Loucy (cell line): ENCODE measurements at regions not wholly inside any gene's neighbourhood (a gene's known extent, or its start where the extent isn't known, plus 50 kb on each side); places are given as distances from the start of the nearest gene placed in this dataset.

Experiments
- CTCF ChIP-seq: fragments of 200-600 bp; sonication (generic); conservative IDR thresholded peaks from 2 replicates; pipeline ENCODE4 v1.5.1; 2014; ENCODE audit warnings: mild to moderate bottlenecking, antibody characterized with exemption, low read length
- EZH2phosphoT487 ChIP-seq: fragments of 200-600 bp; IDR thresholded peaks from 2 replicates; pipeline ENCODE4 v1.6.1; 2018; ENCODE audit warnings: antibody characterized with exemption, mild to moderate bottlenecking, moderate library complexity, borderline replicate concordance

- no peak for TF ChIP-seq EZH2phosphoT487
- no peak for TF ChIP-seq CTCF
Measured at GRCh38 chr10:55048830-55049498, 247.9 kb upstream of the PCDH15 start.
